ENCODE measurements at regions not wholly inside any gene's neighbourhood (a gene's known extent, or its start where the extent isn't known, plus 50 kb on each side); places are given as distances from the start of the nearest gene placed in this dataset.
"Not testable (repeated sequence)": the region's sequence is repeated elsewhere in the genome, so short reads cannot be mapped to it uniquely, and the experiment has no call there.

DNA sequence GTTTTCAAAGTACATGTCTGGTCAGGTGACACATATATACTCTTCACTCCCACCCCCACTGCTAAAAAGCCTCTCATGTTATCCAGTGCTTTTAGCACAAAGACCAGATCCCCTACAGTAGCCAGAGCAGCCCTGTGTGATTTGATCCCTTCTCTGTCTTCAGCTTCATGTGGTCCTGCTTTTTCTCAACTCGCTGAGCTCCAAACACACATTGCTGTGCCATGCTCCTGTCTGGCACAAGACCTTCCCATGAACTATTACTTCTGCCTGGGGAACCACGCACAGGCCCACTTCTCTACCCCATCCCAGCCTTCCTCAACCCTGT, 127.1 kb downstream of the RASSF10 start:
- no peak for DNase-seq

DNA sequence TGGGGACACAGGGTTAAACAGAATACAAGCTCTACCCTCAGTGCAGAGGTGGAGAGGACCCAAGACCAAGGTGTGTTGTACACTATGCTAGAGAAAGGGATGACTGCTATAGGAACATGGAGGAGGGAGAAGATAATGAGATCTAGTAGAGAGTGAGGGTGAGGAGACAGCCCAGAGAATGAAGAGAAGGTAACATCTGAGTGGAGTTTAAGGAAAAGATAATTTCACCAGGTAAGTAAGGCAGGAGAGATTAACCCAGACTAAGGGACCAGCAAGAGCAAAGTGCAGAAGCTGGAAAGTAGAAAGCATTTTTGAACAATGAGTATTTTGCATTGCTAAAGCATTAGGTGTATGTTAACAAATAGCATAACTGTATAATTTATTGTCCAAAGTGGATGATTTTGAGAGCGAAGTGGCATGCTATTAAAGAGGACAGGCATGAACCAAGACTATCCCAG, 128.8 kb downstream of the RASSF10 start:
- DNase-seq, result no peak

DNA sequence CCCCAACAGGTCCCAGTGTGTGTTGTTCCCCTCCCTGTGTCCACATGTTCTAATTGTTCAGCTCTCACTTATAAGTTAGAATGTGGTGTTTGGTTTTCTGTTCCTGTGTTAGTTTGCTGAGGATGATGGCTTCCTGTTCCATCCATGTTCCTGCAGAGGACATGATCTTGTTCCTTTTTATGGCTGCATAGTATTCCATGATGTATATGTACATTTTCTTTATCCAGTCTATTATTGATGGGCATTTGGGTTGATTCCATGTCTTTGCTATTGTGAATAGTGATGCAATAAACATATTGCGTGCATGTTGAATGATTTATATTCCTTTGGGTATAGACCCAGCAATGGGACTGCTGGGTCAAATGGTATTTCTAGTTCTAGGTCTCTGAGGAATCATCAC, 130.0 kb downstream of the RASSF10 start:
- not testable (repeated sequence) for DNase-seq

- no peak for DNase-seq
These were observed 131.1 kb downstream of the RASSF10 start for GRCh38 chr11:13140028-13140870.

GRCh38 chr11:13140873-13141655, 131.9 kb downstream of the RASSF10 start:
- no peak for DNase-seq

DNA sequence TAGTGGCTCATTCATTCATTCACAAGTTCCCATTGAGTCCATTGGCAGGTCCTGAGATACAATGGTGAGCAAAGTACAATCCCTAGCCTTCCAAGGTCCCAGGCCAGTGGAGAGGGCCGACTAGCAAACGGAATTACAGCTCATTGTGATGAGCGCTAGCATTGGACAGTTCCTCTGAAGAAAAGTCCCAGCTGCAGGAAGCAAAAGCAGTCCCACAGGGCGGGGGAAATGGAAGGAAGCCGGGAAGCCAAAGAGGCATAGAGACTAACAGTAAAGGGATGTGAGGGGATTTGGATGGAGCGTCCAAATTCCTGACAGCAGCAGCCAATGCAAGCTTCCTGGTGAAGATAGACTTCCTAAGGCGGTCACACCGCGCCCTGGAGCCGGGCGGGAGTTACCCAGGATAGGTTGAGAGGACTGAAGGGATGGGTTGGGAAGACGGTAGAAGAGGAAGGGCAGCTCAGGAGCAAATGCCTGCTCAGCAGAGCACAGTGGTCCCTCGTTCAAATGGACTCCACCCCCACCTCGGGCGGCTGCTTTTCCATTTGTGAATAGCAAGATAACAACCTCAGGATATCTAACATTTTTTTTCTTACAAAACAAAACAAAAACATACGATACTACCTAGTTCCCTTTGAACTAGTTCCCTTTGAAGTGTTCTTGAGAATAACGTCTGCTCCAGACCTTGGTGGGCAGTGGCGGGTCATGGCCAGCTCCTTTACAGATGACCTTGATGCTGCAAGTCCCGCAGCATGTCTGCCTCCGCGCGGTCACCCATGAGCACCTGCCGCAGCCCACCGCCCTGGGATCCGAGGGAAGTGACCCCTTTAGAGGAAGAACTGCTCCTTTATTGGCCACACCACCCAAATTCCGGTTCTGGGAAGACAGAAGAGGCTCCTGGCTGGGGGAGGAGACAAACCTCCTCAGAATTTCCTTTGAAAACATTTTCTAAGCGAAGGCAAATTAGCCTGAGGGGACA, 132.9 kb downstream of the RASSF10 start:
- DNase-seq, result no peak

- no peak for DNase-seq
These were observed 133.9 kb upstream of the BMAL1 start for GRCh38 chr11:13143486-13144297.

DNA sequence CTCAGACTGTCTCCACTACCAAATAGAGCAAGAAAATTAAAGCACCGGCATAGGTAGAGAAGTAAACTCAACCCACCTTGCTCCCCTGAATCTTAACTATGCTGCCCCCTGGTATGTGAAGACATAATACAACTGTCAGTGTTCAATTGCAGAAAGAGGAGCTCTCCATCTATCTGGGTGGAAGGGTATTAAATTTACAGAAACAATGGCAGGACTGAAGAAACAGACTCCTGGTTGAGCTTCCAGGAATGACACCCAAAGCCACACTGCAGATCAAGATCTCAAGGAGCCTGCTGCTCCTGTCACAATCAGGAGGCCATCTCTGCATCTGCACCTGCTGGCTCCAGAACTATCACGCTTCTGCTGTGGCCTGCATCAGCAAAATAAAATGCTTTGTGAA, 132.1 kb upstream of the BMAL1 start:
- DNase-seq, result no peak

DNA sequence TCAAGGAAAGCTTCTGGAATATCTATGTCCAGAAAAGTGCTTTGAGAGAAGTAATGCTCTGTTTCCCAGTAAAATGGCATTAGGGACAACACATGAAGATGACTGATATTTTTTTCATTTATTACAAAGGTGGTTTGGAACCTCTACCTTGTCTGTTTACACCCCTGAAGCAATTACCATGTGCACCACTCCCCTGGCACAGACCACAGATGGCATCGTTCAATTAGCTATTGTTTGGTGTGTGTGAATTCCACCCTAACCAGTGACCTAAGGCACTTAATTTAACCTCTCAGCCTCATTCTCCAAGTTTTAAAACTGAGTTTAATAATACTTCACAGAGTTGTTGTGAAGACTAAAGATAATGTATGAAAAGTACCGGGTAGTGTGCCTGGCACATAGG, 127.6 kb upstream of the BMAL1 start:
- no peak for DNase-seq

DNA sequence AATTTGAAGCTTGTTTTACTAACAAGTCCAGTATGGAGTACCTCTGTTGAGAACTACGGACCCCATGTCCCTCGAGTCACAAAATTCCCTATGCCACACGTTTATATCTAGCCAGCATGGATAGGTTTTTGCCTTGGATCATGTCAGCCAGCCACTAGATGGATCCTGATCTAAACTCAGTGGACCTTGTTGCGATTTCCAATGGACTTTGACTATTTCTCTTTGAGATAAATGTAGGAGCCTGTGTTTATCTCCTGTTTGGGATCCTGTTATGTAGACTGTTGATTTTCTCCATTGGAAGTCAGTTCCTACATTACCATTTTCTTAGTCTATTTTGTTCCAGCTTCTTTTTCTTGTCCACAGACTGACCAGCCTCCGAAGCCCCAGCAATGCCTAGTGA, 127.1 kb upstream of the BMAL1 start:
- DNase-seq, result no peak

GRCh38 chr11:13152264-13152663, 125.3 kb upstream of the BMAL1 start:
- no peak for DNase-seq

- no peak for DNase-seq
These were observed 124.7 kb upstream of the BMAL1 start for GRCh38 chr11:13152736-13153541.

- not testable (repeated sequence) for DNase-seq
These were observed 123.2 kb upstream of the BMAL1 start for GRCh38 chr11:13154374-13154773.

DNA sequence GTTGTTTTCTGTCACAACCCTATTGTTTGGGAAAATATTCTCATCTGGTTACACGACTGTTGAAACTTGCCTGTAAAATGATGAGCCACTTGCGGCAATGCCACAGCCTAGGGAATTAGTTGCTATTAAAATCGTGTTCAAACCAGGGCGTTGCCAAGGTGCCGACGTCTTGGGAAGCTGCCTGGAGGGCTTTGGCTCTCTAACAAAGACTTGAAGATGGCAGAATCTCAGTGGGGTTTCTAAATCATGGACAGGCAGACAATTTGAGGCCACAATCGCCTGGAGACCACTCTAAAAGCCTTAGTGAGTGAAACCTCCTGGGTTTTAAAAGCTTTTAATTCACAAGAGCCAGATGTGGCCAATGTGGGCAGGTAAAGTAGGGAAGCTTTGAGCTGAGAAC, 117.2 kb upstream of the BMAL1 start:
- DNase-seq, result no peak

- no peak for DNase-seq
These were observed 116.8 kb upstream of the BMAL1 start for GRCh38 chr11:13160806-13161205.

DNA sequence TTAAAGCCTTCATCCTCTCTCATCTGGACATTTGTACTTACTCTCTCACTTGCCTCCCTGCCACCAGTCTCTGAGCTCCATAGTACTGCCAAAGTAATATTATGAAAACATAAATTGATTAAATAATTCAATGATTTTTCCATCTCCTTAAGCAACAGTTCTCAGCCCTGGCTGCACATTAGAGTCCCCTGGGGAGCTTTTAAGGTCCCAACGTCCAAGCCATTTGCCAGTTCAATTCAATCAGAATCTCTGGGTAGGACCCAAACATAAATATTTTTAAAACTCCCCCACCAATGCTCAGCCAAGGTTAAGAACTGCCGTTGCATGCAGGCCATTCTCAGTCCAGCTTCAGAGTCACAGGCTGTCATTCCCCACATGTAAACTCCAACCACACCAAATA, 114.4 kb upstream of the BMAL1 start:
- no peak for DNase-seq

GRCh38 chr11:13166036-13166435, 111.6 kb upstream of the BMAL1 start:
- no peak for DNase-seq

- DNase-seq, result no peak
These were observed 109.3 kb upstream of the BMAL1 start for GRCh38 chr11:13168271-13168670.

- no peak for DNase-seq
These were observed 107.9 kb upstream of the BMAL1 start for GRCh38 chr11:13169709-13170108.

GRCh38 chr11:13174090-13174489, 103.5 kb upstream of the BMAL1 start:
- no peak for DNase-seq

Data from T-helper 9 cell (primary cell).